AG04450 (cell line): ENCODE measurements at regions not wholly inside any gene's neighbourhood (a gene's known extent, or its start where the extent isn't known, plus 50 kb on each side); places are given as distances from the start of the nearest gene placed in this dataset.

Experiments
- CTCF ChIA-PET: fragments of 300-600, 350-600 bp; formaldehyde crosslinking; extraction: SDS; loops from one replicate; lab custom pipeline; 2022; ENCODE audit warnings: antibody characterized with exemption, inconsistent platforms; lab: Charles Lee
- POLR2A ChIA-PET: fragments of 350-600 bp; formaldehyde crosslinking; extraction: SDS; loops from one replicate; lab custom pipeline; 2021; ENCODE audit warnings: antibody characterized with exemption, inconsistent platforms; lab: Yijun Ruan, JAX
- DNase-seq: peaks from one replicate; pipeline ENCODE4 v3.0.0-alpha.2; 2011; ENCODE audit warnings: low read depth, low spot score
- H3K27ac ChIP-seq: one replicate; pipeline ENCODE4 v1.5.1; 2012; ENCODE audit warnings: low read depth, low read length, control low read depth
- H3K27me3 ChIP-seq: one replicate; pipeline ENCODE4 v1.6.0; 2012; ENCODE audit warnings: low read length; ENCODE audit not compliant: control insufficient read depth, insufficient read depth
- H3K4me3 ChIP-seq: 2 replicates; pipeline ENCODE4 v1.5.1; 2011; ENCODE audit warnings: mild to moderate bottlenecking, low read depth, low read length, control low read depth
- H3K9me3 ChIP-seq: 2 replicates; pipeline ENCODE4 v1.5.1; 2012; ENCODE audit warnings: low read length; ENCODE audit not compliant: control insufficient read depth, insufficient read depth
- TF ChIP-seq, protein P1 (sequence below): IDR thresholded peaks from 2 replicates; pipeline ENCODE4 v1.5.1; 2011; ENCODE audit warnings: low read depth, low read length, control low read depth, inconsistent platforms

DNA sequence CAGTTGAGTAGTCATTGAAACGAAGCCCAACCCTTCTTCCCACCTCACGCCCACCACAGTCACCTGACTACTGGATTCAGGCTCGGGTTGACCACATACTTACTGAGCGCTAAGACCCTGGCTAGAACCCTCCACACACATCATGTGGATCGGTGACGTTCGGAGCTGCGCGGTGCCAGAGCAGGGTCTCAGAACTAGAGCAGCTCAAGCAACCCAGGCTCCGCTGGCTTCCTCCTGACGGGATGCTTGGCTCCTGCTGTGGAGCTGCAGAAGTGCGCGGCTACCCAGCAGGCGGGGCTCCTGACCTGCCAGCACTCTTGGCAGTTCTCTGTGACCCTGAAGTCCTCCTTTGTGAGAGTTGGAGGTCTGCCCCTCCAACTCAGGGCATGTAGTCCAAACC is 90.6 kb upstream of the MBOAT2 start:
- Histone ChIP-seq H3K27me3 (no peaks in the 10 kb centered on the region), H3K27ac (no peak overlapping the region), H3K4me3 (no peak overlapping the region), H3K9me3 (peaks cover 7% of the 10 kb centered on the region; the same call in 1 of the 2 replicates)
- TF ChIP-seq, protein P1, sequence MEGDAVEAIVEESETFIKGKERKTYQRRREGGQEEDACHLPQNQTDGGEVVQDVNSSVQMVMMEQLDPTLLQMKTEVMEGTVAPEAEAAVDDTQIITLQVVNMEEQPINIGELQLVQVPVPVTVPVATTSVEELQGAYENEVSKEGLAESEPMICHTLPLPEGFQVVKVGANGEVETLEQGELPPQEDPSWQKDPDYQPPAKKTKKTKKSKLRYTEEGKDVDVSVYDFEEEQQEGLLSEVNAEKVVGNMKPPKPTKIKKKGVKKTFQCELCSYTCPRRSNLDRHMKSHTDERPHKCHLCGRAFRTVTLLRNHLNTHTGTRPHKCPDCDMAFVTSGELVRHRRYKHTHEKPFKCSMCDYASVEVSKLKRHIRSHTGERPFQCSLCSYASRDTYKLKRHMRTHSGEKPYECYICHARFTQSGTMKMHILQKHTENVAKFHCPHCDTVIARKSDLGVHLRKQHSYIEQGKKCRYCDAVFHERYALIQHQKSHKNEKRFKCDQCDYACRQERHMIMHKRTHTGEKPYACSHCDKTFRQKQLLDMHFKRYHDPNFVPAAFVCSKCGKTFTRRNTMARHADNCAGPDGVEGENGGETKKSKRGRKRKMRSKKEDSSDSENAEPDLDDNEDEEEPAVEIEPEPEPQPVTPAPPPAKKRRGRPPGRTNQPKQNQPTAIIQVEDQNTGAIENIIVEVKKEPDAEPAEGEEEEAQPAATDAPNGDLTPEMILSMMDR = no peak
- DNase-seq = no peak
- POLR2A ChIA-PET = interaction anchor here (0.8 kb wide), 1 partner anchor 88 kb away, joined by 4 read pairs; no protein-coding TSS in a partner anchor
- CTCF ChIA-PET = no interaction called here

GRCh38 chr2:9093324-9093723 is 89.8 kb upstream of the MBOAT2 start:
- ChIA-PET POLR2A (interaction anchor here (0.8 kb wide), 1 partner anchor 87 kb away, joined by 4 read pairs; no protein-coding TSS in a partner anchor), CTCF (interaction anchor here (0.6 kb wide), 1 partner anchor 80 kb away, joined by 3 read pairs; no protein-coding TSS in a partner anchor)
- TF ChIP-seq, protein P1 = no peak
- Histone ChIP-seq H3K4me3 (no peak overlapping the region), H3K27me3 (no peaks in the 10 kb centered on the region), H3K27ac (no peak overlapping the region), H3K9me3 (peaks cover 7% of the 10 kb centered on the region; the same call in 1 of the 2 replicates)
- DNase-seq = no peak

DNA sequence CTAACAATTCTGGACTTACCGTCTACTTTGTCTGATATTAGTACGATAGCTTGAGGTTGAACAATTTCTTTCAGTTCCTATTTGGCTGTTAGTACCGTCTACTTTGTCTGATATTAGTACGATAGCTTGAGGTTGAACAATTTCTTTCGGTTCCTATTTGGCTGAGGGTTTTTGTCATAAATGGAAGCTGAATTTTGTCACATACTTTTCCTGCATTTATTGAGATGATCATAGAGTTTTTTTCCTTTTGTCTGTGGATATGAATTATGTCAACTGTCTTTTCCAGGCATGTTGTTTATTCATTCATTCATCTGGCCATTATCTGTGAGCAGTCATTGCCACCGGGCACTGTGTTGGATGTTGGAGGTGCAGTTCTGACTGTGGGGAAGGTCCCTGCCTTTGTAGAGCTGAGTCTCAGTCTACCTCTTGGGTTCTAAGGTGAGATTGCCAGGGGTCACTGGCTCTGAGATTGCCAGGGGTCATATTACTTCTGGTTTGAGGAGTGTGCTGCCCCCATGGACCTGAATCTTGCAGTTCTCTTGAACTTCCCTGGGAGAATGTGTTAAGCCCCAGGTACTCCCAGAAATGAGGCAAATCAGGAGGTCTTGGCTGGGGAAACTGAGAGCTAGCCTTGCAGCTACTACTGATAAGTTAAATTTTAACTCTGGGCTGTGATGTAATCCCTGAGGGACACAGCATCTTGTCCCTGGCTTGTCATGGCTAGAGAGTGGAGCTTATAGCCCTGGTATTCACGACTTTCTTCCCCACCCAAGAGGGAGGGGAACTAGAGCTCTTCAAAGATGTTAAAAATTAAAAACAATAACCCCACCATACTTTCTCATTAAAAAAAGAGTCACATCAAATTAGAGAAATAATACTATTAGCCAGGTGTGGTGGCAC is 89.1 kb upstream of the MBOAT2 start:
- H3K27ac ChIP-seq = no peak overlapping the region
- H3K4me3 ChIP-seq = no peak overlapping the region
- CTCF ChIA-PET = interaction anchor here (0.6 to 1.0 kb wide), 3 partner anchors 7 to 79 kb away, joined by 3 read pairs; no protein-coding TSS in a partner anchor
- no peak for DNase-seq
- H3K27me3 ChIP-seq = no peaks in the 10 kb centered on the region
- TF ChIP-seq, protein P1 = no peak
- H3K9me3 ChIP-seq = peaks cover 7% of the 10 kb centered on the region; the same call in 1 of the 2 replicates
- POLR2A ChIA-PET = interaction anchor here (1.2 to 1.3 kb wide), 2 partner anchors 15 to 20 kb away, joined by 3 to 8 read pairs; no protein-coding TSS in a partner anchor

DNA sequence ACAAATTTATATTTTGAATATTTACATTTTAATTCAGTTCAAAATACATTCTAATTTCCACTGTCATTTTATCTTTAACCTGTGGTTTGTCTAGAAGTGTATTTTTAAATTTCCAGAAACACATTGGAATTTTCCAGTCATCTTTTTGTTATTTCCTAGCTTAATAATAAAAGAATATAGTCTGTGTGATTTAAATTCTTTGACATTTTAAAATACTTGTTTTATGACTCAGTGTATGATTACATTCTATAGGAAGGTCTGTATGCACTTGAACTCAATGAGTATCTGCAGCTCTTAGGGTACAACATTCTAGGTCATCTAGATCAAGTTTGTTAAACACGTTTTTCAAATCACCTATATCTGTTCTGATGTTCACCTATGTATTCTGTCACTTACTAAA is 88.3 kb upstream of the MBOAT2 start:
- Histone ChIP-seq H3K9me3 (peaks cover 7% of the 10 kb centered on the region; the same call in 1 of the 2 replicates), H3K27me3 (no peaks in the 10 kb centered on the region), H3K4me3 (no peak overlapping the region), H3K27ac (no peak overlapping the region)
- DNase-seq = no peak
- TF ChIP-seq, protein P1 = no peak
- ChIA-PET POLR2A (interaction anchor here (1.2 to 1.3 kb wide), 2 partner anchors 16 to 20 kb away, joined by 3 to 8 read pairs; no protein-coding TSS in a partner anchor), CTCF (interaction anchor here (0.6 to 1.0 kb wide), 3 partner anchors 8 to 90 kb away, joined by 3 read pairs; no protein-coding TSS in a partner anchor)
